ENCODE measurements at regions not wholly inside any gene's neighbourhood (a gene's known extent, or its start where the extent isn't known, plus 50 kb on each side); places are given as distances from the start of the nearest gene placed in this dataset.
"Not testable (repeated sequence)": the region's sequence is repeated elsewhere in the genome, so short reads cannot be mapped to it uniquely, and the experiment has no call there.

- Histone ChIP-seq H3K27me3 (ENCODE audit: control insufficient read depth in 2 of 2, insufficient read depth in 2 of 2, low read length in 2 of 2) (no peaks in the 10 kb centered on the region), H3K4me3 (ENCODE audit: low read length) (no peak overlapping the region), H3K27ac (ENCODE audit: low read depth, low read length) (no peak overlapping the region), H3K9me3 (ENCODE audit: control insufficient read depth in 2 of 3, low read length in 3 of 3) (no peaks in the 10 kb centered on the region), H3K36me3 (ENCODE audit: control insufficient read depth in 2 of 3, insufficient read depth in 3 of 3, low read length in 3 of 3) (no peaks in the 10 kb centered on the region), H3K4me1 (ENCODE audit: control insufficient read depth in 2 of 2, insufficient read depth in 2 of 2, low read length in 2 of 2) (no peaks in the 10 kb centered on the region)
- no peak for DNase-seq
- no peaks in the 10 kb centered on the region for H3K4me1 Mint-ChIP-seq
- CTCF ChIA-PET, result no interaction called here
- intact Hi-C loops (cut with micrococcal nuclease), result no loop called here
- no peaks in the 10 kb centered on the region for H3K9me3 Mint-ChIP-seq
- H3K27ac Mint-ChIP-seq, result no peak overlapping the region
- ATAC-seq, result no peak
- H3K4me3 Mint-ChIP-seq, result no peak overlapping the region
- no peaks in the 10 kb centered on the region for H3K36me3 Mint-ChIP-seq
- POLR2A ChIA-PET, result no interaction called here
- H3K27me3 Mint-ChIP-seq, result no peaks in the 10 kb centered on the region
These were observed 98.7 kb upstream of the SEMA3D start for GRCh38 chr7:85285527-85285926.

- H3K9me3 ChIP-seq (ENCODE audit: control insufficient read depth in 2 of 3, low read length in 3 of 3), result no peaks in the 10 kb centered on the region
- no peak overlapping the region for H3K4me3 ChIP-seq (ENCODE audit: low read length)
- Mint-ChIP-seq H3K4me3 (no peak overlapping the region), H3K36me3 (no peaks in the 10 kb centered on the region), H3K27ac (no peak overlapping the region), H3K27me3 (no peaks in the 10 kb centered on the region), H3K4me1 (no peaks in the 10 kb centered on the region), H3K9me3 (peaks cover 0 to 2% (median 0%) of the 10 kb centered on the region in 11 donors)
- intact Hi-C loops (cut with micrococcal nuclease), result no loop called here
- no peaks in the 10 kb centered on the region for H3K4me1 ChIP-seq (ENCODE audit: control insufficient read depth in 2 of 2, insufficient read depth in 2 of 2, low read length in 2 of 2)
- no peaks in the 10 kb centered on the region for H3K36me3 ChIP-seq (ENCODE audit: control insufficient read depth in 2 of 3, insufficient read depth in 3 of 3, low read length in 3 of 3)
- no peak overlapping the region for H3K27ac ChIP-seq (ENCODE audit: low read depth, low read length)
- no peak for ATAC-seq
- POLR2A ChIA-PET, result no interaction called here
- CTCF ChIA-PET, result no interaction called here
- DNase-seq, result no peak
- H3K27me3 ChIP-seq (ENCODE audit: control insufficient read depth in 2 of 2, insufficient read depth in 2 of 2, low read length in 2 of 2), result no peaks in the 10 kb centered on the region
These were observed 88.3 kb upstream of the SEMA3D start for GRCh38 chr7:85275204-85275603.

- no peak overlapping the region for H3K4me3 ChIP-seq (ENCODE audit: low read length)
- H3K27ac ChIP-seq (ENCODE audit: low read depth, low read length), result no peak overlapping the region
- no peaks in the 10 kb centered on the region for H3K4me1 ChIP-seq (ENCODE audit: control insufficient read depth in 2 of 2, insufficient read depth in 2 of 2, low read length in 2 of 2)
- H3K36me3 ChIP-seq (ENCODE audit: control insufficient read depth in 2 of 3, insufficient read depth in 3 of 3, low read length in 3 of 3), result no peaks in the 10 kb centered on the region
- Mint-ChIP-seq H3K27me3 (no peaks in the 10 kb centered on the region), H3K9me3 (peaks cover 0 to 2% (median 0%) of the 10 kb centered on the region in 11 donors), H3K36me3 (no peaks in the 10 kb centered on the region), H3K4me3 (no peak overlapping the region), H3K27ac (no peak overlapping the region), H3K4me1 (no peaks in the 10 kb centered on the region)
- CTCF ChIA-PET, result no interaction called here
- ATAC-seq (no peak), DNase-seq (no peak)
- POLR2A ChIA-PET, result no interaction called here
- no peaks in the 10 kb centered on the region for H3K27me3 ChIP-seq (ENCODE audit: control insufficient read depth in 2 of 2, insufficient read depth in 2 of 2, low read length in 2 of 2)
- no peaks in the 10 kb centered on the region for H3K9me3 ChIP-seq (ENCODE audit: control insufficient read depth in 2 of 3, low read length in 3 of 3)
- intact Hi-C loops (cut with micrococcal nuclease), result no loop called here
These were observed 87.6 kb upstream of the SEMA3D start for GRCh38 chr7:85274454-85274853.

- no peaks in the 10 kb centered on the region for H3K27me3 ChIP-seq (ENCODE audit: control insufficient read depth in 2 of 2, insufficient read depth in 2 of 2, low read length in 2 of 2)
- no peak for DNase-seq
- H3K4me3 Mint-ChIP-seq, result no peak overlapping the region
- ATAC-seq, result no peak
- no peak overlapping the region for H3K4me3 ChIP-seq (ENCODE audit: low read length)
- no peaks in the 10 kb centered on the region for H3K36me3 ChIP-seq (ENCODE audit: control insufficient read depth in 2 of 3, insufficient read depth in 3 of 3, low read length in 3 of 3)
- no peaks in the 10 kb centered on the region for H3K36me3 Mint-ChIP-seq
- peaks cover 0 to 10% (median 0%) of the 10 kb centered on the region in 11 donors for H3K9me3 Mint-ChIP-seq
- H3K9me3 ChIP-seq (ENCODE audit: control insufficient read depth in 2 of 3, low read length in 3 of 3), result no peaks in the 10 kb centered on the region
- no peak overlapping the region for H3K27ac Mint-ChIP-seq
- H3K27me3 Mint-ChIP-seq, result no peaks in the 10 kb centered on the region
- H3K4me1 ChIP-seq (ENCODE audit: control insufficient read depth in 2 of 2, insufficient read depth in 2 of 2, low read length in 2 of 2), result no peaks in the 10 kb centered on the region
- intact Hi-C loops (cut with micrococcal nuclease), result no loop called here
- no peaks in the 10 kb centered on the region for H3K4me1 Mint-ChIP-seq
- no peak overlapping the region for H3K27ac ChIP-seq (ENCODE audit: low read depth, low read length)
- ChIA-PET POLR2A (no interaction called here), CTCF (no interaction called here)
These were observed 76.0 kb upstream of the SEMA3D start for GRCh38 chr7:85262891-85263290.

- H3K4me1 ChIP-seq (ENCODE audit: control insufficient read depth in 2 of 2, insufficient read depth in 2 of 2, low read length in 2 of 2), result no peaks in the 10 kb centered on the region
- Mint-ChIP-seq H3K27me3 (no peaks in the 10 kb centered on the region), H3K27ac (no peak overlapping the region), H3K4me1 (no peaks in the 10 kb centered on the region), H3K36me3 (no peaks in the 10 kb centered on the region), H3K4me3 (no peak overlapping the region), H3K9me3 (peaks cover 0 to 11% (median 2%) of the 10 kb centered on the region in 11 donors)
- no peaks in the 10 kb centered on the region for H3K36me3 ChIP-seq (ENCODE audit: control insufficient read depth in 2 of 3, insufficient read depth in 3 of 3, low read length in 3 of 3)
- ATAC-seq (no peak), DNase-seq (no peak)
- intact Hi-C loops (cut with micrococcal nuclease), result no loop called here
- no peaks in the 10 kb centered on the region for H3K9me3 ChIP-seq (ENCODE audit: control insufficient read depth in 2 of 3, low read length in 3 of 3)
- H3K27ac ChIP-seq (ENCODE audit: low read depth, low read length), result no peak overlapping the region
- H3K4me3 ChIP-seq (ENCODE audit: low read length), result no peak overlapping the region
- ChIA-PET CTCF (no interaction called here), POLR2A (no interaction called here)
- no peaks in the 10 kb centered on the region for H3K27me3 ChIP-seq (ENCODE audit: control insufficient read depth in 2 of 2, insufficient read depth in 2 of 2, low read length in 2 of 2)
These were observed 74.5 kb upstream of the SEMA3D start for GRCh38 chr7:85261336-85261735.

- H3K4me1 ChIP-seq (ENCODE audit: control insufficient read depth in 2 of 2, insufficient read depth in 2 of 2, low read length in 2 of 2); H3K4me1 Mint-ChIP-seq; H3K27ac Mint-ChIP-seq; H3K36me3 Mint-ChIP-seq; CTCF ChIA-PET; H3K4me3 Mint-ChIP-seq; H3K4me3 ChIP-seq (ENCODE audit: low read length); H3K27ac ChIP-seq (ENCODE audit: low read depth, low read length); H3K9me3 ChIP-seq (ENCODE audit: control insufficient read depth in 2 of 3, low read length in 3 of 3); H3K36me3 ChIP-seq (ENCODE audit: control insufficient read depth in 2 of 3, insufficient read depth in 3 of 3, low read length in 3 of 3); POLR2A ChIA-PET; H3K27me3 Mint-ChIP-seq; ATAC-seq; H3K27me3 ChIP-seq (ENCODE audit: control insufficient read depth in 2 of 2, insufficient read depth in 2 of 2, low read length in 2 of 2); intact Hi-C loops (cut with micrococcal nuclease); DNase-seq: not testable (repeated sequence)
- H3K9me3 Mint-ChIP-seq, result peaks cover 1 to 17% (median 5%) of the 10 kb centered on the region in 11 donors
These were observed 62.9 kb upstream of the SEMA3D start for GRCh38 chr7:85249787-85250186.

GRCh38 chr7:85239109-85239508 is 52.3 kb upstream of the SEMA3D start:
- Histone ChIP-seq H3K9me3 (ENCODE audit: control insufficient read depth in 2 of 3, low read length in 3 of 3) (no peaks in the 10 kb centered on the region), H3K27ac (ENCODE audit: low read depth, low read length) (no peak overlapping the region), H3K4me3 (ENCODE audit: low read length) (no peak overlapping the region), H3K27me3 (ENCODE audit: control insufficient read depth in 2 of 2, insufficient read depth in 2 of 2, low read length in 2 of 2) (no peaks in the 10 kb centered on the region), H3K4me1 (ENCODE audit: control insufficient read depth in 2 of 2, insufficient read depth in 2 of 2, low read length in 2 of 2) (no peaks in the 10 kb centered on the region), H3K36me3 (ENCODE audit: control insufficient read depth in 2 of 3, insufficient read depth in 3 of 3, low read length in 3 of 3) (no peaks in the 10 kb centered on the region)
- no peaks in the 10 kb centered on the region for H3K36me3 Mint-ChIP-seq
- POLR2A ChIA-PET, result no interaction called here
- no peak for ATAC-seq
- DNase-seq, result no peak
- H3K9me3 Mint-ChIP-seq, result peaks cover 0 to 3% (median 0%) of the 10 kb centered on the region in 11 donors
- CTCF ChIA-PET, result no interaction called here
- no peaks in the 10 kb centered on the region for H3K4me1 Mint-ChIP-seq
- H3K27ac Mint-ChIP-seq, result no peak overlapping the region
- intact Hi-C loops (cut with micrococcal nuclease), result no loop called here
- H3K4me3 Mint-ChIP-seq, result no peak overlapping the region
- no peaks in the 10 kb centered on the region for H3K27me3 Mint-ChIP-seq

Data from naive thymus-derived CD4-positive, alpha-beta T cell (primary cell).